Fibroblast of lung (primary cell): ENCODE measurements at regions not wholly inside any gene's neighbourhood (a gene's known extent, or its start where the extent isn't known, plus 50 kb on each side); places are given as distances from the start of the nearest gene placed in this dataset.

Experiments used
- DNase-seq, 2 donors: peaks; one replicate each; pipeline versions ENCODE4 v3.0.0 to v3.0.0-alpha.2; 2010; ENCODE audit warnings: low read depth in 2 of 2
- H2AFZ ChIP-seq: 2 replicates; pipeline ENCODE4 v1.5.1; 2012; ENCODE audit warnings: low read length, control low read depth, inconsistent platforms
- H3K27ac ChIP-seq: 2 replicates; pipeline ENCODE4 v1.5.1; 2011; ENCODE audit warnings: low read length, control low read depth; ENCODE audit not compliant: insufficient read depth
- H3K27me3 ChIP-seq: 2 replicates; pipeline ENCODE4 v1.5.1; 2011; ENCODE audit warnings: mild to moderate bottlenecking, low read length; ENCODE audit not compliant: control insufficient read depth, insufficient read depth
- H3K36me3 ChIP-seq: 2 replicates; pipeline ENCODE4 v1.5.1; 2011; ENCODE audit warnings: low read length; ENCODE audit not compliant: control insufficient read depth, insufficient read depth
- H3K4me1 ChIP-seq: 2 replicates; pipeline ENCODE4 v1.5.1; 2011; ENCODE audit warnings: low read length; ENCODE audit not compliant: control insufficient read depth, insufficient read depth; ENCODE audit errors: extremely low read depth
- H3K4me2 ChIP-seq: 2 replicates; pipeline ENCODE4 v1.5.1; 2011; ENCODE audit warnings: low read length, control low read depth; ENCODE audit not compliant: insufficient read depth; ENCODE audit errors: extremely low read depth
- H3K4me3 ChIP-seq, 4 experiments: fragments of 200-600 bp in 1 of 4; sonication (generic) in 1 of 4; replicated peaks in 1 of 4; 2 replicates each; pipeline ENCODE4 v1.5.1; 2011 to 2016; ENCODE audit warnings: low read length in 4 of 4, low read depth in 3 of 4, mild to moderate bottlenecking in 3 of 4, control low read depth in 2 of 4, inconsistent platforms in 1 of 4, mixed read lengths in 1 of 4; ENCODE audit not compliant: insufficient read depth in 1 of 4; ENCODE audit errors: control extremely low read depth in 1 of 4
- H3K79me2 ChIP-seq: 2 replicates; pipeline ENCODE4 v1.5.1; 2012; ENCODE audit warnings: mild to moderate bottlenecking, low read length, inconsistent platforms; ENCODE audit not compliant: control insufficient read depth, insufficient read depth
- H3K9ac ChIP-seq: 2 replicates; pipeline ENCODE4 v1.5.1; 2011; ENCODE audit warnings: mild to moderate bottlenecking, low read length, control low read depth; ENCODE audit not compliant: insufficient read depth
- H3K9me3 ChIP-seq: 2 replicates; pipeline ENCODE4 v1.5.1; 2012; ENCODE audit warnings: low read depth, low read length; ENCODE audit not compliant: control insufficient read depth, insufficient read depth
- H4K20me1 ChIP-seq: 2 replicates; pipeline ENCODE4 v1.5.1; 2011; ENCODE audit warnings: low read length; ENCODE audit not compliant: control insufficient read depth, insufficient read depth; ENCODE audit errors: extremely low read depth
- EZH2 ChIP-seq: IDR thresholded peaks from 2 replicates; pipeline ENCODE4 v1.5.1; 2012; ENCODE audit warnings: low read length, control low read depth, mild to moderate bottlenecking; ENCODE audit errors: missing control alignments
- TF ChIP-seq, protein P1 (sequence below), 2 donors: IDR thresholded peaks in 1 of 2; conservative IDR thresholded peaks in 1 of 2; 1 replicate in 1 of 2; 2 replicates in 1 of 2; pipeline ENCODE4 v1.5.1; 2011 to 2012; ENCODE audit warnings: low read length in 2 of 2, control low read depth in 1 of 2, inconsistent platforms in 1 of 2, low read depth in 1 of 2, mild to moderate bottlenecking in 1 of 2

DNA sequence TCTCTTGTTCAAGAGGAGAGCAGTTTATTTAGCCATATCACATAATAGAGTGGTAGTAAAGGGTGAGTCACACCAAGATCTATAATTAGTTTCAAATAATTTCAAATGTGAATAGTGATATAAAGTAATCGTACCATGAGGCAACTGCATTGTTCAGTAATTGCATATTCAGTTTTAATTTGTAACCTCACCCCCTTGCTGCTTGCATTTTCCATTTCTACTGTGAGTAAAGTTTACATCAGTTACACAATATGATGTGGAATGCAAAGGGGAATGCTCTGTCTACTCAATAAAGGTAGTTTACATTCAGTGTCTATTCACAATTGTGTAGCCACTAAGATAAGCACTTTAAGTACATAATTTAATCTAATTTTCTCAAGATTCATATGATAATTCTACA lies 1695.7 kb upstream of the SPRY2 start:
- Histone ChIP-seq H3K4me1 (no peaks in the 10 kb centered on the region), H3K4me3 (no peak overlapping the region), H3K27me3 (no peaks in the 10 kb centered on the region), H3K79me2 (no peaks in the 10 kb centered on the region), H3K27ac (no peak overlapping the region), H3K36me3 (no peaks in the 10 kb centered on the region), H3K9me3 (no peaks in the 10 kb centered on the region), H4K20me1 (no peaks in the 10 kb centered on the region), H2AFZ (no peak overlapping the region), H3K9ac (no peak overlapping the region), H3K4me2 (no peak overlapping the region)
- no peak for DNase-seq
- TF ChIP-seq EZH2 = no peak
- TF ChIP-seq, protein P1, sequence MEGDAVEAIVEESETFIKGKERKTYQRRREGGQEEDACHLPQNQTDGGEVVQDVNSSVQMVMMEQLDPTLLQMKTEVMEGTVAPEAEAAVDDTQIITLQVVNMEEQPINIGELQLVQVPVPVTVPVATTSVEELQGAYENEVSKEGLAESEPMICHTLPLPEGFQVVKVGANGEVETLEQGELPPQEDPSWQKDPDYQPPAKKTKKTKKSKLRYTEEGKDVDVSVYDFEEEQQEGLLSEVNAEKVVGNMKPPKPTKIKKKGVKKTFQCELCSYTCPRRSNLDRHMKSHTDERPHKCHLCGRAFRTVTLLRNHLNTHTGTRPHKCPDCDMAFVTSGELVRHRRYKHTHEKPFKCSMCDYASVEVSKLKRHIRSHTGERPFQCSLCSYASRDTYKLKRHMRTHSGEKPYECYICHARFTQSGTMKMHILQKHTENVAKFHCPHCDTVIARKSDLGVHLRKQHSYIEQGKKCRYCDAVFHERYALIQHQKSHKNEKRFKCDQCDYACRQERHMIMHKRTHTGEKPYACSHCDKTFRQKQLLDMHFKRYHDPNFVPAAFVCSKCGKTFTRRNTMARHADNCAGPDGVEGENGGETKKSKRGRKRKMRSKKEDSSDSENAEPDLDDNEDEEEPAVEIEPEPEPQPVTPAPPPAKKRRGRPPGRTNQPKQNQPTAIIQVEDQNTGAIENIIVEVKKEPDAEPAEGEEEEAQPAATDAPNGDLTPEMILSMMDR (conservative IDR thresholded peaks at IDR 0.05 in 1 of 2, IDR thresholded peaks at IDR 0.05 in 1 of 2; ENCODE audit: low read depth in 1 of 2, low read length in 2 of 2) = no peak

DNA sequence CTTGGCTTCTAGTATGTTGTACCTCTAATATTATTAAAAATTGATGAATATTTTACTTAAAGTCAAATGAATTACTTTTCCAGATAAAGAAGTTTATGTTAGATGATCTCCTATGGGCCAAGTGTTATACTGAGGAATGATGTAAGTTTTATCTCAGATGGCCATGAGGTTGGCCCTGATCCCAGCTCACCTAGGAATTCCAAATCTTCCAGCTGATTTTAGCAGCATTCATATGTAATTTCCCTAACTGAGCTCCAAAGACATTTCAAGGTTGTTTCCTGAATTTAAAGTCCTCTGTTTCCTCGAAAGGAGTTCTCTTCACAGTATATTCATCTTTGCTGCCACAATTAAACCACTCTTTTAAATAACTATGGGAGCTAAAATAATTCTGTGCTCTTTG lies 1670.4 kb upstream of the SPRY2 start:
- TF ChIP-seq EZH2 = no peak
- TF ChIP-seq, protein P1 (conservative IDR thresholded peaks at IDR 0.05 in 1 of 2, IDR thresholded peaks at IDR 0.05 in 1 of 2; ENCODE audit: low read depth in 1 of 2, low read length in 2 of 2) = no peak
- Histone ChIP-seq H3K27me3 (no peaks in the 10 kb centered on the region), H3K36me3 (no peaks in the 10 kb centered on the region), H2AFZ (no peak overlapping the region), H3K4me2 (no peak overlapping the region), H3K9ac (no peak overlapping the region), H3K9me3 (no peaks in the 10 kb centered on the region), H3K27ac (no peak overlapping the region), H3K4me3 (no peak overlapping the region), H3K79me2 (no peaks in the 10 kb centered on the region), H4K20me1 (no peaks in the 10 kb centered on the region), H3K4me1 (no peaks in the 10 kb centered on the region)
- no peak for DNase-seq

DNA sequence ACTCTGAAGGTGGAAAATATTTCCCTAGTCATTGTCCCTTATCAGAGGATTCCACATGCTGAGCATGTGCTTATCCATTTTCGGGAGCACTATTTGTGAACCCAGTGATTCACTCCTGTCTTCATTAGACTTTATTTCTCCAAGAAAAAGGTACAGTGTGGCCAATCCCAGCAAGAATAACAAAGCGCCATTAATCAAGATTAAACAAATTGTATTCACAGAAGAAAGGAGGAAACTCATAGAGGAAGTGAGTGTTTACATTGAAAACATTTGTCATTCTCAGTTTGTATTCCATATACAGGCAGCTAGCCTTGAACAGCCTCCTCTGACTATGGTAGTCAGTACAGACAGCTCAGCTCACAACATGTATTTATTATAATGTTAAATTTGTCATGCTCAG lies 1669.9 kb upstream of the SPRY2 start:
- Histone ChIP-seq H3K4me3 (no peak overlapping the region), H3K79me2 (no peaks in the 10 kb centered on the region), H3K9ac (no peak overlapping the region), H3K27me3 (no peaks in the 10 kb centered on the region), H3K4me2 (no peak overlapping the region), H2AFZ (no peak overlapping the region), H3K4me1 (no peaks in the 10 kb centered on the region), H4K20me1 (no peaks in the 10 kb centered on the region), H3K36me3 (no peaks in the 10 kb centered on the region), H3K27ac (no peak overlapping the region), H3K9me3 (no peaks in the 10 kb centered on the region)
- DNase-seq = peak; percentile 1
- TF ChIP-seq, protein P1 (conservative IDR thresholded peaks at IDR 0.05 in 1 of 2, IDR thresholded peaks at IDR 0.05 in 1 of 2; ENCODE audit: low read depth in 1 of 2, low read length in 2 of 2) = no peak
- TF ChIP-seq EZH2 = no peak
